Thyroid gland (tissue), 4 donors: ENCODE measurements at regions not wholly inside any gene's neighbourhood (a gene's known extent, or its start where the extent isn't known, plus 50 kb on each side); places are given as distances from the start of the nearest gene placed in this dataset.

Experiments
- DNase-seq, 2 donors: peaks; one replicate each; pipeline ENCODE4 v3.0.0-alpha.2; 2019
- H3K27ac ChIP-seq, 3 donors: fragments of 200-600 bp; sonication (generic); 1 replicate in 2 of 3; 2 replicates in 1 of 3; pipeline ENCODE4 v1.5.1; 2016 to 2019; ENCODE audit warnings: mild to moderate bottlenecking in 1 of 3, moderate library complexity in 1 of 3
- H3K27me3 ChIP-seq: fragments of 200-600 bp; sonication (generic); one replicate; pipeline ENCODE4 v1.5.1; 2019
- H3K36me3 ChIP-seq, 2 donors: fragments of 200-600 bp; sonication (generic); one replicate each; pipeline ENCODE4 v1.5.1; 2016 to 2019
- H3K4me1 ChIP-seq, 2 donors: fragments of 200-600 bp; sonication (generic); one replicate each; pipeline ENCODE4 v1.5.1; 2017 to 2019
- H3K4me3 ChIP-seq, 3 donors: fragments of 200-600 bp; sonication (generic); replicated peaks in 1 of 3; 1 replicate in 2 of 3; 2 replicates in 1 of 3; pipeline ENCODE4 v1.5.1; 2016; ENCODE audit warnings: mild to moderate bottlenecking in 1 of 3
- H3K9me3 ChIP-seq: fragments of 200-600 bp; sonication (generic); one replicate; pipeline ENCODE4 v1.5.1; 2017
- POLR2A ChIP-seq, 2 donors: fragments of 450-650 bp; IDR thresholded peaks; one replicate each; pipeline ENCODE4 v1.6.1; 2017; ENCODE audit warnings: antibody characterized with exemption in 2 of 2, mild to moderate bottlenecking in 2 of 2, moderate library complexity in 1 of 2
- WGBS, 2 donors: methylation state at CpG; one replicate each; pipeline ENCODE4 v1.1.5; 2017; 5-methylcytosine and 5-hydroxymethylcytosine counted together
- intact Hi-C: fragments of 100-400 bp; cut with DNase I; formaldehyde crosslinking; loops from one replicate; pipeline ENCODE4 v1.15.1; 2023
- TF ChIP-seq, protein P1 (sequence below), 6 experiments: fragments of 200-600 bp in 3 of 6; fragments of 450-650 bp in 3 of 6; sonication (generic) in 3 of 6; IDR thresholded peaks; one replicate each; pipeline ENCODE4 v1.5.1; 2016 to 2019; ENCODE audit warnings: antibody characterized with exemption in 6 of 6, mild to moderate bottlenecking in 2 of 6, inconsistent platforms in 1 of 6, moderate library complexity in 1 of 6

GRCh38 chr19:28334419-28334818 is 878.5 kb downstream of the UQCRFS1 start:
- Histone ChIP-seq H3K27me3 (no peaks in the 10 kb centered on the region), H3K27ac (no peak overlapping the region), H3K4me3 (no peak overlapping the region), H3K9me3 (no peaks in the 10 kb centered on the region), H3K36me3 (no peaks in the 10 kb centered on the region), H3K4me1 (no peaks in the 10 kb centered on the region)
- intact Hi-C loops, result no loop called here
- DNase-seq, result no peak
- no peak for TF ChIP-seq POLR2A (IDR thresholded peaks at IDR 0.05)
- TF ChIP-seq, protein P1, sequence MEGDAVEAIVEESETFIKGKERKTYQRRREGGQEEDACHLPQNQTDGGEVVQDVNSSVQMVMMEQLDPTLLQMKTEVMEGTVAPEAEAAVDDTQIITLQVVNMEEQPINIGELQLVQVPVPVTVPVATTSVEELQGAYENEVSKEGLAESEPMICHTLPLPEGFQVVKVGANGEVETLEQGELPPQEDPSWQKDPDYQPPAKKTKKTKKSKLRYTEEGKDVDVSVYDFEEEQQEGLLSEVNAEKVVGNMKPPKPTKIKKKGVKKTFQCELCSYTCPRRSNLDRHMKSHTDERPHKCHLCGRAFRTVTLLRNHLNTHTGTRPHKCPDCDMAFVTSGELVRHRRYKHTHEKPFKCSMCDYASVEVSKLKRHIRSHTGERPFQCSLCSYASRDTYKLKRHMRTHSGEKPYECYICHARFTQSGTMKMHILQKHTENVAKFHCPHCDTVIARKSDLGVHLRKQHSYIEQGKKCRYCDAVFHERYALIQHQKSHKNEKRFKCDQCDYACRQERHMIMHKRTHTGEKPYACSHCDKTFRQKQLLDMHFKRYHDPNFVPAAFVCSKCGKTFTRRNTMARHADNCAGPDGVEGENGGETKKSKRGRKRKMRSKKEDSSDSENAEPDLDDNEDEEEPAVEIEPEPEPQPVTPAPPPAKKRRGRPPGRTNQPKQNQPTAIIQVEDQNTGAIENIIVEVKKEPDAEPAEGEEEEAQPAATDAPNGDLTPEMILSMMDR (IDR thresholded peaks at IDR 0.05), result no peak
- WGBS, 2 donors, result 67 to 69% methylated on average over 4 of the region's 4 CpGs

- WGBS, 2 donors, result 72 to 80% methylated on average over 2 to 5 of the region's 5 CpGs
Observed at GRCh38 chr19:28333909-28334308, 879.0 kb downstream of the UQCRFS1 start.

DNA sequence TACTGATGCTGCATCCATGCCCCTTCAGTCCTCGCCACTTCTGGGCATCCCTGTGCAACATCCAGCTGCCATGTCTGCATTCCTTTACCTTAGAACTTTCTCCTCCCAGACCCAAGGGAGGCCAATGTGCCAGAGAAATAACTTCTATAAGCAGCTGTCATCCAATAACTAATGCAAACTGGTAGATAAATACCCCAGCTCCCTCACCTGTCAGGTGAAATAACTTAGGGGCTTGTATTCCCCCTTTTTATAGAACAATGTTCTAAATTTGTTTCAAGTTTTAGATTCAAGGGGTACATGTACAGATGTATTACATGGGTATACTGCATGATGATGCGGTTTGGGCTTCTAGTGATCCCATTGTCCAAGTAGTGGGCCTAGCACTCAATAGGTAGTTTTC is 880.1 kb downstream of the UQCRFS1 start:
- intact Hi-C loops, result no loop called here
- no peak overlapping the region for H3K4me3 ChIP-seq
- H3K9me3 ChIP-seq, result no peaks in the 10 kb centered on the region
- DNase-seq, result no peak
- no peaks in the 10 kb centered on the region for H3K4me1 ChIP-seq
- no peak overlapping the region for H3K27ac ChIP-seq
- H3K27me3 ChIP-seq, result no peaks in the 10 kb centered on the region
- WGBS, 2 donors, result 78 to 80% methylated on average over 2 of the region's 2 CpGs
- no peak for TF ChIP-seq POLR2A (IDR thresholded peaks at IDR 0.05)
- TF ChIP-seq, protein P1 (IDR thresholded peaks at IDR 0.05), result no peak
- H3K36me3 ChIP-seq, result no peaks in the 10 kb centered on the region

More at GRCh38 chr19:28333909-28334308, 879.0 kb downstream of the UQCRFS1 start:
- no peaks in the 10 kb centered on the region for H3K9me3 ChIP-seq
- no peak for DNase-seq
- no peaks in the 10 kb centered on the region for H3K4me1 ChIP-seq
- H3K27me3 ChIP-seq, result no peaks in the 10 kb centered on the region
- H3K27ac ChIP-seq, result no peak overlapping the region
- no peaks in the 10 kb centered on the region for H3K36me3 ChIP-seq
- H3K4me3 ChIP-seq, result no peak overlapping the region
- intact Hi-C loops, result no loop called here
- TF ChIP-seq, protein P1 (IDR thresholded peaks at IDR 0.05), result no peak
- TF ChIP-seq POLR2A (IDR thresholded peaks at IDR 0.05), result no peak

GRCh38 chr19:28332351-28332750 is 880.6 kb downstream of the UQCRFS1 start:
- no peaks in the 10 kb centered on the region for H3K36me3 ChIP-seq
- 83 to 89% methylated on average over 3 of the region's 3 CpGs for WGBS, 2 donors
- no peak overlapping the region for H3K4me3 ChIP-seq
- intact Hi-C loops, result no loop called here
- no peak for DNase-seq
- no peaks in the 10 kb centered on the region for H3K27me3 ChIP-seq
- no peak overlapping the region for H3K27ac ChIP-seq
- TF ChIP-seq, protein P1 (IDR thresholded peaks at IDR 0.05), result no peak
- no peak for TF ChIP-seq POLR2A (IDR thresholded peaks at IDR 0.05)
- H3K9me3 ChIP-seq, result no peaks in the 10 kb centered on the region
- no peaks in the 10 kb centered on the region for H3K4me1 ChIP-seq

- no peak for DNase-seq
- no peaks in the 10 kb centered on the region for H3K27me3 ChIP-seq
Observed at GRCh38 chr19:28331596-28331995, 881.4 kb downstream of the UQCRFS1 start.

More at GRCh38 chr19:28331596-28331995, 881.4 kb downstream of the UQCRFS1 start:
- 78 to 89% methylated on average over 7 of the region's 7 CpGs for WGBS, 2 donors
- no peaks in the 10 kb centered on the region for H3K9me3 ChIP-seq
- H3K27ac ChIP-seq, result no peak overlapping the region
- H3K36me3 ChIP-seq, result no peaks in the 10 kb centered on the region
- no peak overlapping the region for H3K4me3 ChIP-seq
- intact Hi-C loops, result no loop called here
- no peaks in the 10 kb centered on the region for H3K4me1 ChIP-seq
- TF ChIP-seq POLR2A (IDR thresholded peaks at IDR 0.05), result no peak
- TF ChIP-seq, protein P1 (IDR thresholded peaks at IDR 0.05), result no peak
